HL-60 (cell line): ENCODE measurements at regions not wholly inside any gene's neighbourhood (a gene's known extent, or its start where the extent isn't known, plus 50 kb on each side); places are given as distances from the start of the nearest gene placed in this dataset.

Source experiments
- DNase-seq, 2 experiments: peaks; one replicate each; pipeline ENCODE4 v3.0.0-alpha.2; 2010 to 2020; ENCODE audit warnings: low read depth in 1 of 2, low spot score in 1 of 2
- H3K27ac ChIP-seq: fragments of 250-450 bp; sonication (Bioruptor Pico); replicated peaks from 2 replicates; pipeline ENCODE4 v1.5.1; 2020; ENCODE audit warnings: mild to moderate bottlenecking, moderate library complexity
- H3K27me3 ChIP-seq: fragments of 250-450 bp; sonication (Bioruptor Pico); 2 replicates; pipeline ENCODE4 v1.5.1; 2021; ENCODE audit warnings: mild to moderate bottlenecking, moderate library complexity; ENCODE audit not compliant: insufficient read depth, poor library complexity, severe bottlenecking
- H3K4me3 ChIP-seq: replicated peaks from 2 replicates; pipeline ENCODE4 v1.5.1; 2011; ENCODE audit warnings: mild to moderate bottlenecking, control low read depth, low read length; ENCODE audit not compliant: insufficient read depth
- GABPA ChIP-seq: IDR thresholded peaks from 2 replicates; pipeline ENCODE4 v1.6.1; 2012; ENCODE audit warnings: low read depth
- POLR2AphosphoS5 ChIP-seq: IDR thresholded peaks from 2 replicates; pipeline ENCODE4 v1.6.1; 2012; ENCODE audit warnings: low read depth
- SPI1 ChIP-seq: IDR thresholded peaks from 2 replicates; pipeline ENCODE4 v1.6.1; 2012; ENCODE audit warnings: low read depth, mild to moderate bottlenecking, borderline replicate concordance
- TF ChIP-seq, protein P1 (sequence below): IDR thresholded peaks from one replicate; pipeline ENCODE4 v1.5.1; 2011; ENCODE audit warnings: low read length, control low read depth, inconsistent platforms; ENCODE audit not compliant: insufficient read depth
- TF ChIP-seq, protein P2 (sequence below): IDR thresholded peaks from 2 replicates; pipeline ENCODE4 v1.6.1; 2012; ENCODE audit warnings: low read depth; ENCODE audit not compliant: insufficient replicate concordance

DNA sequence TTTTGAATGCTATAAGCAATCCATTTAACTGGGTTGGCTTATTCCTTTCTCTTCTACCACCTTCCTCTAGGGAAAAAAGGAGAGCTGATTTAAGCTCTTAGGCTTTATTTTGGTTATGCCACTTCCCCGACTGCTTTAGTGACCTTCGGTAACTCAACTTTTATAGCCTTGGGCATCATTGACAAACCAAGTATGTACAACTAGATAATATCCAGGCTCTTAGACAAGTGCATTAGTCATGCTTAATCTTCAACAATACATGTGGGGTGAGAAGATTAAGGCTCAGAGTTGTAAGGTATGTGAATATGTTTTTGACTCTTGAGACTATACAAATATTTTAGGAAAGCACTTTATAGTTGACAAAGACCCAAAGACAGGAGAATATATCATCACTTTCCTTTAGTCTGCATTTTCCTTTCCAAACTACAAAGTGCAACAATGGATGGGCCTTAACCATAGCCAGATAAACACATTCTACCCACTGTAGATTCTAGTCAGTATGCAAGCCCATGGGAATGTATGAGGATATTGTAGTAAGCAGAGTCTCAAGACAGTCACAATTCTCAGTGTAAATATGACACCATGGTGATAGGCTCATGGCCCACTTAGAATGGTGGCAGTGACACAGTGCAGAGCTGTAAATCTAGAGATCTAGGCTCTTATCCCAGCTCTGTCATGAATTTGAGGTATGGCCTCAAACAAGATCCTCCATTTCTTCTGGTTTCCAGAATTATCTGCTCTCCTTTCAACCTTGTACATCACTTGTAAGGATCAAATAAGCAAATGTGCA is 1117.3 kb downstream of the SORCS3 start:
- Histone ChIP-seq H3K27ac (no peak overlapping the region), H3K4me3 (no peak overlapping the region), H3K27me3 (no peaks in the 10 kb centered on the region)
- no peak for DNase-seq
- TF ChIP-seq, protein P1, sequence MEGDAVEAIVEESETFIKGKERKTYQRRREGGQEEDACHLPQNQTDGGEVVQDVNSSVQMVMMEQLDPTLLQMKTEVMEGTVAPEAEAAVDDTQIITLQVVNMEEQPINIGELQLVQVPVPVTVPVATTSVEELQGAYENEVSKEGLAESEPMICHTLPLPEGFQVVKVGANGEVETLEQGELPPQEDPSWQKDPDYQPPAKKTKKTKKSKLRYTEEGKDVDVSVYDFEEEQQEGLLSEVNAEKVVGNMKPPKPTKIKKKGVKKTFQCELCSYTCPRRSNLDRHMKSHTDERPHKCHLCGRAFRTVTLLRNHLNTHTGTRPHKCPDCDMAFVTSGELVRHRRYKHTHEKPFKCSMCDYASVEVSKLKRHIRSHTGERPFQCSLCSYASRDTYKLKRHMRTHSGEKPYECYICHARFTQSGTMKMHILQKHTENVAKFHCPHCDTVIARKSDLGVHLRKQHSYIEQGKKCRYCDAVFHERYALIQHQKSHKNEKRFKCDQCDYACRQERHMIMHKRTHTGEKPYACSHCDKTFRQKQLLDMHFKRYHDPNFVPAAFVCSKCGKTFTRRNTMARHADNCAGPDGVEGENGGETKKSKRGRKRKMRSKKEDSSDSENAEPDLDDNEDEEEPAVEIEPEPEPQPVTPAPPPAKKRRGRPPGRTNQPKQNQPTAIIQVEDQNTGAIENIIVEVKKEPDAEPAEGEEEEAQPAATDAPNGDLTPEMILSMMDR, result no peak
- TF ChIP-seq, protein P2, sequence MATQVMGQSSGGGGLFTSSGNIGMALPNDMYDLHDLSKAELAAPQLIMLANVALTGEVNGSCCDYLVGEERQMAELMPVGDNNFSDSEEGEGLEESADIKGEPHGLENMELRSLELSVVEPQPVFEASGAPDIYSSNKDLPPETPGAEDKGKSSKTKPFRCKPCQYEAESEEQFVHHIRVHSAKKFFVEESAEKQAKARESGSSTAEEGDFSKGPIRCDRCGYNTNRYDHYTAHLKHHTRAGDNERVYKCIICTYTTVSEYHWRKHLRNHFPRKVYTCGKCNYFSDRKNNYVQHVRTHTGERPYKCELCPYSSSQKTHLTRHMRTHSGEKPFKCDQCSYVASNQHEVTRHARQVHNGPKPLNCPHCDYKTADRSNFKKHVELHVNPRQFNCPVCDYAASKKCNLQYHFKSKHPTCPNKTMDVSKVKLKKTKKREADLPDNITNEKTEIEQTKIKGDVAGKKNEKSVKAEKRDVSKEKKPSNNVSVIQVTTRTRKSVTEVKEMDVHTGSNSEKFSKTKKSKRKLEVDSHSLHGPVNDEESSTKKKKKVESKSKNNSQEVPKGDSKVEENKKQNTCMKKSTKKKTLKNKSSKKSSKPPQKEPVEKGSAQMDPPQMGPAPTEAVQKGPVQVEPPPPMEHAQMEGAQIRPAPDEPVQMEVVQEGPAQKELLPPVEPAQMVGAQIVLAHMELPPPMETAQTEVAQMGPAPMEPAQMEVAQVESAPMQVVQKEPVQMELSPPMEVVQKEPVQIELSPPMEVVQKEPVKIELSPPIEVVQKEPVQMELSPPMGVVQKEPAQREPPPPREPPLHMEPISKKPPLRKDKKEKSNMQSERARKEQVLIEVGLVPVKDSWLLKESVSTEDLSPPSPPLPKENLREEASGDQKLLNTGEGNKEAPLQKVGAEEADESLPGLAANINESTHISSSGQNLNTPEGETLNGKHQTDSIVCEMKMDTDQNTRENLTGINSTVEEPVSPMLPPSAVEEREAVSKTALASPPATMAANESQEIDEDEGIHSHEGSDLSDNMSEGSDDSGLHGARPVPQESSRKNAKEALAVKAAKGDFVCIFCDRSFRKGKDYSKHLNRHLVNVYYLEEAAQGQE, result no peak
- TF ChIP-seq SPI1, result no peak

DNA sequence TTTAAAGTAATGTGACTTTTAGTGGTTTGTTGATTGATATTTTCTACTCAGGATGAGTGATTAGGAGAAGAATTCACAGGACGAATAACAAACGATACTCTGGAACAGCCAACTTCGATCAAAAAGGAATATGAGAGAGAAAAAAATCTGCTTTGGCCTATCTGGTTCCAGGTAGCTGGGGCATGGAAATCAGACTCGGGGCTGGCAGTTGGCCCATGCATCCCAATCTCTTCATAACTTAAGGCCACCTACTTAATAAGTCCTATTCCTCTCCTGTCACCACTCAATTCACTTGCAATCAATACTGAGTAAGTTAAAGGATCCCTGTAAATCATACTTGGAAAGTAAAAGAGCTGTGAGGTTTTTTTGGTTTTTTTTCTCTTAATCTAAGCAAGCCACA is 1116.2 kb downstream of the SORCS3 start:
- H3K27ac ChIP-seq, result no peak overlapping the region
- no peaks in the 10 kb centered on the region for H3K27me3 ChIP-seq
- DNase-seq, result no peak
- TF ChIP-seq POLR2AphosphoS5 (no peak), SPI1 (no peak), GABPA (no peak)
- TF ChIP-seq, protein P2, result no peak
- TF ChIP-seq, protein P1, result no peak
- no peak overlapping the region for H3K4me3 ChIP-seq

DNA sequence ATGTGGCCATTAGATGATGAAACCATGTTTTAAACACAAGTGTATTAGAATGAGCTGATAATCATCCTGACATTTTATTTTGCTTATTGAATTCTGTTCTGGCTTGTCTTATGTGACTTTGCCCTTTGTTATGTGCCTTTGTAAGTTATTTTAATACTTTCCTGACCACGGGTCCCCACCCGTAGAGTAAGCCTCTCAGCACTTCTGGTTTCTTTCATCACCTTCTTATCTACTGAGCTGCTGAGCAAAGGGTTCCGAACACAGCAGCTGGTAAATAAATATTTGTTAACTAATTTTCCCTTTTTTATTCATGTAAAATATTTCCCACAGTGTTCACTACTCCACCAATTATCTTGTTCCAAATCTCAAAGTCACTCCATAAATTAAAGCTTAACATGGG is 1115.3 kb downstream of the SORCS3 start:
- Histone ChIP-seq H3K27me3 (no peaks in the 10 kb centered on the region), H3K27ac (no peak overlapping the region), H3K4me3 (no peak overlapping the region)
- no peak for DNase-seq
- TF ChIP-seq, protein P2, result no peak
- TF ChIP-seq GABPA, result no peak
- TF ChIP-seq, protein P1, result no peak
- TF ChIP-seq SPI1, result no peak
- TF ChIP-seq POLR2AphosphoS5, result no peak
